ENCODE measurements at regions not wholly inside any gene's neighbourhood (a gene's known extent, or its start where the extent isn't known, plus 50 kb on each side); places are given as distances from the start of the nearest gene placed in this dataset.

- Histone ChIP-seq H2AFZ (ENCODE audit: low read depth, low read length) (no peak overlapping the region), H4K20me1 (ENCODE audit: insufficient read depth) (no peaks in the 10 kb centered on the region), H3K4me3 (ENCODE audit: low read length) (no peak overlapping the region), H3K9me2 (ENCODE audit: insufficient read depth, low read length) (no peaks in the 10 kb centered on the region), H3K9me3 (ENCODE audit: low read length) (no peaks in the 10 kb centered on the region), H3K4me2 (ENCODE audit: low read length) (no peak overlapping the region), H3K79me2 (replicated peaks; ENCODE audit: insufficient read depth, low read length) (no peaks in the 10 kb centered on the region), H3K36me3 (ENCODE audit: insufficient read depth, low read length) (no peaks in the 10 kb centered on the region), H3K27me3 (ENCODE audit: insufficient read depth, low read depth, low read length) (no peaks in the 10 kb centered on the region), H3K9ac (ENCODE audit: low read length) (no peak overlapping the region), H3K27ac (ENCODE audit: low read length) (no peak overlapping the region), H3F3A (ENCODE audit: insufficient read depth, low read length, poor library complexity, severe bottlenecking) (no peaks in the 10 kb centered on the region)
- no peak for TF ChIP-seq EP300 (conservative IDR thresholded peaks at IDR 0.05; ENCODE audit: poor library complexity, severe bottlenecking)
- no peak for TF ChIP-seq TAF1 (IDR thresholded peaks at IDR 0.05; ENCODE audit: low read depth)
- no peak for TF ChIP-seq POLR2AphosphoS5 (IDR thresholded peaks at IDR 0.05)
- TF ChIP-seq EZH2 (IDR thresholded peaks at IDR 0.05; ENCODE audit: borderline replicate concordance, insufficient read depth, low read length, poor library complexity, severe bottlenecking) = no peak
- TF ChIP-seq MXI1 (conservative IDR thresholded peaks at IDR 0.05; ENCODE audit: poor library complexity, severe bottlenecking) = no peak
Measured at GRCh38 chr12:72863671-72864070, 591.5 kb downstream of the TRHDE start.

DNA sequence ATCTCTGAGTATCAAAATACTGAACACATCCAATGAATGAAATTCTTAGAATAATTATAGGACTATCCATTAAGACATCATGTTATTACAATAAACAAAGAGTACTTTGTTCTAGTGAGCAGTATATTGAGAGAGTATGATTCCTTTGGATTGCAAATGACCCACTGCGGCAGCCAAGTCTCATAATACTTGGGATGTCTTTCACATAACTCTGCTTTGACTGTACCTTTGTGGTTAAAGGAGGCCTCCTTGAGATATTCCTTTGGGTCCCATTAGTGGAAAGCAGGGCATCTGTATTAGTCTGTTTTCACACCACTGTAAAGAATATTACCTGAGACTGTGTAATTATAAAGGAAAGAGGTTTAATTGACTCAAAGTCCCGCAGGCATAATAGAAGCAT lies 593.8 kb downstream of the TRHDE start:
- Histone ChIP-seq H3K27me3 (ENCODE audit: insufficient read depth, low read depth, low read length) (no peaks in the 10 kb centered on the region), H4K20me1 (ENCODE audit: insufficient read depth) (no peaks in the 10 kb centered on the region), H3F3A (ENCODE audit: insufficient read depth, low read length, poor library complexity, severe bottlenecking) (no peaks in the 10 kb centered on the region), H3K9me3 (ENCODE audit: low read length) (no peaks in the 10 kb centered on the region), H3K9ac (ENCODE audit: low read length) (no peak overlapping the region), H3K79me2 (replicated peaks; ENCODE audit: insufficient read depth, low read length) (no peaks in the 10 kb centered on the region), H3K27ac (ENCODE audit: low read length) (no peak overlapping the region), H3K36me3 (ENCODE audit: insufficient read depth, low read length) (no peaks in the 10 kb centered on the region), H3K4me2 (ENCODE audit: low read length) (no peak overlapping the region), H3K9me2 (ENCODE audit: insufficient read depth, low read length) (no peaks in the 10 kb centered on the region), H2AFZ (ENCODE audit: low read depth, low read length) (no peak overlapping the region), H3K4me3 (ENCODE audit: low read length) (no peak overlapping the region)
- TF ChIP-seq REST (IDR thresholded peaks at IDR 0.05; ENCODE audit: borderline replicate concordance) = no peak
- TF ChIP-seq, protein P1, sequence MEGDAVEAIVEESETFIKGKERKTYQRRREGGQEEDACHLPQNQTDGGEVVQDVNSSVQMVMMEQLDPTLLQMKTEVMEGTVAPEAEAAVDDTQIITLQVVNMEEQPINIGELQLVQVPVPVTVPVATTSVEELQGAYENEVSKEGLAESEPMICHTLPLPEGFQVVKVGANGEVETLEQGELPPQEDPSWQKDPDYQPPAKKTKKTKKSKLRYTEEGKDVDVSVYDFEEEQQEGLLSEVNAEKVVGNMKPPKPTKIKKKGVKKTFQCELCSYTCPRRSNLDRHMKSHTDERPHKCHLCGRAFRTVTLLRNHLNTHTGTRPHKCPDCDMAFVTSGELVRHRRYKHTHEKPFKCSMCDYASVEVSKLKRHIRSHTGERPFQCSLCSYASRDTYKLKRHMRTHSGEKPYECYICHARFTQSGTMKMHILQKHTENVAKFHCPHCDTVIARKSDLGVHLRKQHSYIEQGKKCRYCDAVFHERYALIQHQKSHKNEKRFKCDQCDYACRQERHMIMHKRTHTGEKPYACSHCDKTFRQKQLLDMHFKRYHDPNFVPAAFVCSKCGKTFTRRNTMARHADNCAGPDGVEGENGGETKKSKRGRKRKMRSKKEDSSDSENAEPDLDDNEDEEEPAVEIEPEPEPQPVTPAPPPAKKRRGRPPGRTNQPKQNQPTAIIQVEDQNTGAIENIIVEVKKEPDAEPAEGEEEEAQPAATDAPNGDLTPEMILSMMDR (IDR thresholded peaks at IDR 0.05; ENCODE audit: poor library complexity, severe bottlenecking) = no peak

DNA sequence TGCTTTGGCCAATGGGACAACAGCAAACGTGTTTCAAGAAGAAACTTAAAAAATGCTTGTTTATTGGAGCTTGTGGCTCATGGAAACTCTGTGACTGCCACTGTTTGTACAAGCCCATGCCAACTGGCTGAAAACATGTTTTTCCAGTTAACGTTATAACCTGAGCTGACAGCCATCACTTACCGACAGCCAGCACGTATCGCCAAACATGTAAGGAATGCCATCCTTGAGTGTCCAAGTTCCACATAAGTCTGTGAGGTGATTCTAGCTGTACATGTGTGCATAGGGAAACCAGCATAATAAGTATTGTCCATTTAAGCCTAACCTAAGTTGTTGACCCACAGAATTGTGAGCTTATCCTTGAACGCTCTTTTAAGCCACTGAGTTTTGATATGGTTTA lies 596.9 kb downstream of the TRHDE start:
- H3K27me3 ChIP-seq (ENCODE audit: insufficient read depth, low read depth, low read length) = no peaks in the 10 kb centered on the region
- H4K20me1 ChIP-seq (ENCODE audit: insufficient read depth) = no peaks in the 10 kb centered on the region
- TF ChIP-seq EP300 (conservative IDR thresholded peaks at IDR 0.05; ENCODE audit: poor library complexity, severe bottlenecking) = no peak
- TF ChIP-seq REST (IDR thresholded peaks at IDR 0.05; ENCODE audit: borderline replicate concordance) = no peak
- no peak for TF ChIP-seq SMC3 (conservative IDR thresholded peaks at IDR 0.05; ENCODE audit: poor library complexity)
- TF ChIP-seq, protein P1 (IDR thresholded peaks at IDR 0.05; ENCODE audit: poor library complexity, severe bottlenecking) = no peak
- no peak for TF ChIP-seq RAD21 (conservative IDR thresholded peaks at IDR 0.05)
- TF ChIP-seq TAF1 (IDR thresholded peaks at IDR 0.05; ENCODE audit: low read depth) = no peak
- TF ChIP-seq POLR2AphosphoS5 (IDR thresholded peaks at IDR 0.05) = no peak
- no peak for TF ChIP-seq MXI1 (conservative IDR thresholded peaks at IDR 0.05; ENCODE audit: poor library complexity, severe bottlenecking)
- no peak for TF ChIP-seq EZH2 (IDR thresholded peaks at IDR 0.05; ENCODE audit: borderline replicate concordance, insufficient read depth, low read length, poor library complexity, severe bottlenecking)
- no peaks in the 10 kb centered on the region for H3K79me2 ChIP-seq (replicated peaks; ENCODE audit: insufficient read depth, low read length)
- H3F3A ChIP-seq (ENCODE audit: insufficient read depth, low read length, poor library complexity, severe bottlenecking) = no peaks in the 10 kb centered on the region
- H3K36me3 ChIP-seq (ENCODE audit: insufficient read depth, low read length) = no peaks in the 10 kb centered on the region
- H3K9ac ChIP-seq (ENCODE audit: low read length) = no peak overlapping the region
- H3K4me3 ChIP-seq (ENCODE audit: low read length) = no peak overlapping the region
- H3K4me2 ChIP-seq (ENCODE audit: low read length) = no peak overlapping the region
- no peak overlapping the region for H2AFZ ChIP-seq (ENCODE audit: low read depth, low read length)
- H3K9me3 ChIP-seq (ENCODE audit: low read length) = no peaks in the 10 kb centered on the region
- H3K9me2 ChIP-seq (ENCODE audit: insufficient read depth, low read length) = no peaks in the 10 kb centered on the region
- H3K27ac ChIP-seq (ENCODE audit: low read length) = no peak overlapping the region

Measured in neural cell (in vitro differentiated cells).